ENCODE measurements at regions not wholly inside any gene's neighbourhood (a gene's known extent, or its start where the extent isn't known, plus 50 kb on each side); places are given as distances from the start of the nearest gene placed in this dataset.

- TF ChIP-seq CTCF (IDR thresholded peaks at IDR 0.05; ENCODE audit: low read depth, low read length) = no peak
- TF ChIP-seq EZH2phosphoT487 (IDR thresholded peaks at IDR 0.05; ENCODE audit: low read depth) = no peak
Observed at GRCh38 chr22:44606126-44606525, 95.9 kb upstream of the PRR5 start.

Measured in OCI-LY3 (cell line).